Activated naive CD8-positive, alpha-beta T cell treated with anti-CD3 and anti-CD28 coated beads, Interleukin-2, amount 10 ng/mL, durations not matched to agents 7 days and 5 days (primary cell): ENCODE measurements at regions not wholly inside any gene's neighbourhood (a gene's known extent, or its start where the extent isn't known, plus 50 kb on each side); places are given as distances from the start of the nearest gene placed in this dataset.
A peak's percentile ranks its signal among the peaks of the same experiment; 100 is the strongest.
"Not testable (repeated sequence)": the region's sequence is repeated elsewhere in the genome, so short reads cannot be mapped to it uniquely, and the experiment has no call there.

ENCODE experiments used
- ATAC-seq: fragments of 150-1000 bp; cut with Tn5 transposase; one replicate; pipeline ENCODE4 v1.10.0; 2021; ENCODE audit warnings: low read depth, moderate library complexity
- POLR2A ChIA-PET: fragments of 350-600 bp; sonication (Branson Sonifier 250); formaldehyde crosslinking; loops from one replicate; lab custom pipeline; 2021; ENCODE audit warnings: antibody characterized with exemption; lab: Charles Lee
- DNase-seq: peaks from one replicate; pipeline ENCODE4 v3.0.0; 2021
- H3K27ac Mint-ChIP-seq: one replicate; pipeline ENCODE4 v1.8.0; 2022; ENCODE audit warnings: mild to moderate bottlenecking, mixed read lengths
- H3K27me3 Mint-ChIP-seq: one replicate; pipeline ENCODE4 v1.8.0; 2022; ENCODE audit warnings: mild to moderate bottlenecking, moderate library complexity, mixed read lengths
- H3K36me3 Mint-ChIP-seq: one replicate; pipeline ENCODE4 v1.8.0; 2021; ENCODE audit warnings: mild to moderate bottlenecking, mixed read lengths
- H3K4me1 Mint-ChIP-seq: one replicate; pipeline ENCODE4 v1.8.0; 2021; ENCODE audit warnings: mixed read lengths
- H3K4me3 Mint-ChIP-seq: one replicate; pipeline ENCODE4 v1.8.0; 2022; ENCODE audit warnings: mild to moderate bottlenecking, moderate library complexity, mixed read lengths
- H3K9me3 Mint-ChIP-seq: one replicate; pipeline ENCODE4 v1.8.0; 2021; ENCODE audit warnings: mixed read lengths

DNA sequence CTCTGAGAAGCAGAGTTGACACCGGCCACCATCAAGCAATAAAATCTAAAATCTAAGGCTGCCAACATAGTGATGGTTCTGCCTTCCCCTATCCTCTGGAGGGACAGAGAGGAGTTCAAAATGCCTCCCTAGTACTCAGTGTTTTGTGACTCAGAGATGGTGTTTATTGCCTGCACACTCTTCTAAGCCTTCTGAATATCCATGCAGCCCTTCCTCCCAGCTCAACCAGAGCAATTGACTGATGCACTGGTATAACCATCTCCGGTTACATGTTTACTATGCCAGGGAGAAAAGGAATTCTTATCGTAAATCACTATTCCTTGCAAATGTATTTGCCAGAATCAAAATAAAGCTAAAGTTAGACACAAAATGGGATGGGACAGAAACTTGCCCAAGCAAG lies 132.9 kb upstream of the RAB4A start:
- no peak overlapping the region for H3K27ac Mint-ChIP-seq
- DNase-seq (no peak), ATAC-seq (no peak)
- no peaks in the 10 kb centered on the region for H3K27me3 Mint-ChIP-seq
- peaks cover 20% of the 10 kb centered on the region for H3K9me3 Mint-ChIP-seq
- H3K36me3 Mint-ChIP-seq = peaks cover 20% of the 10 kb centered on the region
- peaks cover 25% of the 10 kb centered on the region for H3K4me1 Mint-ChIP-seq
- POLR2A ChIA-PET = interaction anchor here (1.2 kb wide), 1 partner anchor 9 kb away, joined by 3 read pairs; no protein-coding TSS in a partner anchor
- no peak overlapping the region for H3K4me3 Mint-ChIP-seq

DNA sequence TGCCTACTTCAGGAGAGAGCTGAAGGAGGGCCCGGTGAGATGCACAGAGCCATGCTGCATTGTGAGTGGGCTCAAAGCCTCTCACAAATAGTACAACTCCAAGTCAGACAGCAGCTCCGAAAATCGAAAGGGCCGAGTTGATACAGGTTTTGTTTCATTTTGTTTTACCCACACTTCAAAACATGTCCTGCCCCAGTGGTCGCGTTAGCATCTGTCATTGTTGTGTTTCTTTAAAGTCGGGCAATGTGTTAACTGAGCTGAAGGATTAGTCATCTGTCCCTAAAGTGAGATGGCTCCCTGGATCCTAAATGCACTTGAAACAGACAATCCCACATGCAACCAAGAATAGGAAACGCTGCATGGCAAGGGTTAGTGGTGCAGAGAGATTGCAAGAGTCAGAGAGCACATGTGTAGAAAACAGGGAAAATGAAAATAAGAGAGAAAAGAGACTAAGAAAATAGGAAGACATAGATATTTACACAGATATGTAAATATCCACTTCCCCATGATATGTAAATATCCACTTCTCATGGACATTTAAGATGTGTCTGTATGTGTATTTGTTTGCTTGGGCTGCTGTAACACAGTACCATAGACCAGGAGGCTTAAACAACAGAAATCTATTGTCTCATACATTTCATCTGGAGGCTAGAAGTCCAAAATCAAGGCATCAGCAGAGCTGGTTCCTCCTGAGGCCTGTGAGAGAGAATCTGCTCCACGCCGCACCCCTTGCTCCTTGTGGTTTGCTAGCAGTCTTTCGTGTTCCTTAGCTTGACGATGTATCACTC lies 131.4 kb upstream of the RAB4A start:
- POLR2A ChIA-PET = interaction anchor here (1.7 kb wide), 1 partner anchor 11 kb away, joined by 6 read pairs; no protein-coding TSS in a partner anchor
- Mint-ChIP-seq H3K4me3 (peak overlapping the region; percentile 69), H3K27ac (peak overlapping the region; percentile 72), H3K27me3 (no peaks in the 10 kb centered on the region), H3K36me3 (peaks cover 10% of the 10 kb centered on the region), H3K9me3 (peaks cover 14% of the 10 kb centered on the region), H3K4me1 (peaks cover 21% of the 10 kb centered on the region)
- no peak for DNase-seq
- ATAC-seq = peak; percentile 46

DNA sequence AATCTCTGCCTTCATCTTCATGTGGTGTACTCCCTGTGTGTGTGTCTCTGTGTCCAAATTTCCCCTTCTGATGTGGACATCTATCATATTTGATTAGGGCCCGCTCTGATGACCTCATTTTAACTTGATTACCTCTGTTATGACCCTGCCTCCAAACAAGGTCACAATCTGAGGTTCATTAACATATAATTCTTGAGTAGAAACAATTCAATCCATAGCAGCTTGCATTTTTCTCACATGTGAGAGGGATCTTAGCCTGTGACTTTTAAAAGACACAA lies 130.9 kb upstream of the RAB4A start:
- ATAC-seq (no peak), DNase-seq (no peak)
- Mint-ChIP-seq H3K4me3 (peak overlapping the region; percentile 22), H3K4me1 (peaks cover 21% of the 10 kb centered on the region), H3K9me3 (peaks cover 13% of the 10 kb centered on the region), H3K27me3 (no peaks in the 10 kb centered on the region), H3K27ac (peak overlapping the region; percentile 1), H3K36me3 (peaks cover 9% of the 10 kb centered on the region)
- POLR2A ChIA-PET = interaction anchor here (1.7 kb wide), 1 partner anchor 12 kb away, joined by 6 read pairs; no protein-coding TSS in a partner anchor

DNA sequence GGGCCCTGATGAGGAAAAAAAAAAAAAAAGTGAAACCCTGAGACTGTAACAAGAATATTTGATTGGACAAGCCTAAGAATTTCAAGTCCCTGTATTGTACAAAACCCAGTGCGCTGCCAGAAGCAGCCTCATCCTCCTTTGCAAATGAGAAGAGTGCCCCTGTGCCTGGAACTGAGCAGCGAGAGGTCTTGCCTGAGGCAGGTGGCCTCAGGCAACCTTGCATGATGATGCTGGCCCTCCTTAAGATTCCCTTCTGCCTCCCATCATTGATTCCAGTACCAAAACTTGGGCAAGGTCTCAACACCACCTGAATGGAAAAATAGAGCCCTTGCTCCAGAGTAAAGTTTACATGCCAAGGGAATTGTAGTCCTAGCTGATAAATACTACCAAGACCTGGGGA lies 129.6 kb upstream of the RAB4A start:
- H3K36me3 Mint-ChIP-seq = peaks cover 2% of the 10 kb centered on the region
- DNase-seq (no peak), ATAC-seq (no peak)
- H3K4me1 Mint-ChIP-seq = peaks cover 21% of the 10 kb centered on the region
- H3K27me3 Mint-ChIP-seq = no peaks in the 10 kb centered on the region
- no peak overlapping the region for H3K27ac Mint-ChIP-seq
- POLR2A ChIA-PET = no interaction called here
- peaks cover 3% of the 10 kb centered on the region for H3K9me3 Mint-ChIP-seq
- H3K4me3 Mint-ChIP-seq = no peak overlapping the region

DNA sequence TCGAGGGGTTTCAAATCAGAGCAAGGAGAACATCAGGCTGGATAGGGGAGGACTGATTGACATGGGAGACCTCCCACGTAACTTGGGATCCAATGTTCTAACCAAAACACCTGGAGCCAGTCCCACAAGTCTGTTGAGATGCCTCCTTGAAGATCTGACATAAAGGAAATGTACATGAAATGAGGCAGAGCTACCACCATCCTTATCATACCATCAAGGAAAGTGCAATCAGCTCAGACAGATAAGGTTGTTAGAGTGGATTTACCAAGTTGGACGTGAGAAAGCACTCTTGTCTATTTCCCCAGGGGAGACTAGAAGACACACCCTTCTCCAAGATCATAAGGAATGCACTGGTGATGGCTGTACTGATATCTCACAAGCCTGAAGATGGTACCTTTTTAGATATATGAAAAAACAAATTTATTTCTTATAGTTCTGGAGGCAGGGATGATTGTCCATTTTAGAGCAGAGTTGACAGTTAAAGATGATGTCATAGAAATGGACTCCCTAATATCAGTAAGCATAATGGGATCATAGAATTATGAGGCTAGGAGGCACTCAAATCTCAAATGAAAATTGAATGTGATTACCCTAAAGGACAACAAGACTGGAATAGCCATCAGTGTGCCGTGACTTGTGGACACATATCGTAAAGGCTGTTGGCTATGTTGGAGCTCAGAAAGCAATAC lies 129.1 kb upstream of the RAB4A start:
- POLR2A ChIA-PET = no interaction called here
- DNase-seq (no peak), ATAC-seq (no peak)
- peaks cover 1% of the 10 kb centered on the region for H3K9me3 Mint-ChIP-seq
- peaks cover 16% of the 10 kb centered on the region for H3K4me1 Mint-ChIP-seq
- no peak overlapping the region for H3K4me3 Mint-ChIP-seq
- H3K36me3 Mint-ChIP-seq = no peaks in the 10 kb centered on the region
- no peak overlapping the region for H3K27ac Mint-ChIP-seq
- no peaks in the 10 kb centered on the region for H3K27me3 Mint-ChIP-seq

DNA sequence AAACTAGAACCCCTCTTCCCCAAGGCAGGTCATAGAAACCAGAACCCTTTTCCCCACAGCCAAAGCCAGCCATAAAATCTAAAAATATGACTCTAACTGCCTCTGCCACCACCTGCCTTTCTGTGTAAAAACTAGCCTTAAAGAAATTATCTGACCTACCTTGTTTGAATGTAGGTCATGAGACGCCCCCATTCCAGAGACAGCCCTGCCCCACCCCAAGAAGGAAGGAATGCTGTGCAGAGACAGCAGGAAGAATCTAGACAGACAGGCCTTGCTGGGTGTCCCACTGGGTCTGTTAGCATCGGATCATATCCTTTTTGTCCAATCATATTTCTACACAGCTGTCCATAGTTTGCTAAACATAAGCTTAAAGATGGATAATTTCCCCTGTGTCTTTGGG lies 128.4 kb upstream of the RAB4A start:
- H3K4me1 Mint-ChIP-seq = peaks cover 10% of the 10 kb centered on the region
- H3K27ac Mint-ChIP-seq = no peak overlapping the region
- POLR2A ChIA-PET = no interaction called here

DNA sequence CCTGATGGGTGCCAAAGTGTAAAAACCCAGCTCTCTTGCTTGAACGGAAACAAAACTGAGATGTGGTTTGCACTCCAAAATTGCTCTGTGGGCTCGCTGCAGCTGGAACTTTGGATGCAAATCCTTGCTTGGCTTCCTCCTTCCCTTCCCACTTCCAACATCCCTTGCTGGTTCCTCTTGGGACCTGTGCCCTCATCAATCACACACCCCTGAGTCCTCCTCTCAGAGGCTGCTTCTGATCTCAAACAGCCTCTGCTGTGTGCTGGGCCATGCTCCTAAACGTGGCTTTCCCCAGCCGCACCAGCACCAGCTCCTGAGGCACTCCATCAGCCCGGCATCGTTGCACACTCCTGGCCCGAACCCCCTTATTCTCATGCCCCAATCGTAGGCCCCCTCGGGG lies 124.3 kb upstream of the RAB4A start:
- Mint-ChIP-seq H3K4me1 (no peaks in the 10 kb centered on the region), H3K36me3 (no peaks in the 10 kb centered on the region), H3K27me3 (no peaks in the 10 kb centered on the region), H3K27ac (no peak overlapping the region), H3K9me3 (peaks cover 1% of the 10 kb centered on the region), H3K4me3 (no peak overlapping the region)
- POLR2A ChIA-PET = no interaction called here
- ATAC-seq (no peak), DNase-seq (no peak)

More for the DNA sequence above, 128.4 kb upstream of the RAB4A start:
- Mint-ChIP-seq H3K9me3 (peaks cover 1% of the 10 kb centered on the region), H3K27me3 (no peaks in the 10 kb centered on the region), H3K36me3 (no peaks in the 10 kb centered on the region), H3K4me3 (no peak overlapping the region)
- DNase-seq = no peak
- no peak for ATAC-seq

DNA sequence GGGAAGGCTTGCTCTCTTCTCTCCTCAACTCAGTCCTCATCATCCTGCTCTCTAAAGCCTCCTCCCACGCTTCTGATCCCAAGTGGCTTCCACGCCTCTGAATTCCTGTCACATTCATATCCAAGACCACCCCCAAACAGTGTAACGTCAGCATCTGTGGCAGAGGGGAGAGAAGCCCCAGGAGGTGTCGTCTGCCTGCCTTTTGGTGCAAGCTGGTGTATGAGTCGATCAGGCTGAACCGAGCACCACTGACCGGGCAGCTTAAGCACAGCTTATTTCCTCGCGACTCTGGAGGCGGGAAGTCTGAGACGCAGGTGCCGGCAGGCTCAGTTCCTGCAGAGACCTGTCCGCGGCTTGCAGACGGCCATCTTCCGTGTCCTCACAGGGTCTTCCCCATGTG lies 123.8 kb upstream of the RAB4A start:
- POLR2A ChIA-PET = no interaction called here
- no peaks in the 10 kb centered on the region for H3K27me3 Mint-ChIP-seq
- H3K4me1 Mint-ChIP-seq = peaks cover 1% of the 10 kb centered on the region
- H3K4me3 Mint-ChIP-seq = no peak overlapping the region
- no peaks in the 10 kb centered on the region for H3K36me3 Mint-ChIP-seq
- no peak overlapping the region for H3K27ac Mint-ChIP-seq
- no peak for DNase-seq
- no peak for ATAC-seq
- peaks cover 1% of the 10 kb centered on the region for H3K9me3 Mint-ChIP-seq

DNA sequence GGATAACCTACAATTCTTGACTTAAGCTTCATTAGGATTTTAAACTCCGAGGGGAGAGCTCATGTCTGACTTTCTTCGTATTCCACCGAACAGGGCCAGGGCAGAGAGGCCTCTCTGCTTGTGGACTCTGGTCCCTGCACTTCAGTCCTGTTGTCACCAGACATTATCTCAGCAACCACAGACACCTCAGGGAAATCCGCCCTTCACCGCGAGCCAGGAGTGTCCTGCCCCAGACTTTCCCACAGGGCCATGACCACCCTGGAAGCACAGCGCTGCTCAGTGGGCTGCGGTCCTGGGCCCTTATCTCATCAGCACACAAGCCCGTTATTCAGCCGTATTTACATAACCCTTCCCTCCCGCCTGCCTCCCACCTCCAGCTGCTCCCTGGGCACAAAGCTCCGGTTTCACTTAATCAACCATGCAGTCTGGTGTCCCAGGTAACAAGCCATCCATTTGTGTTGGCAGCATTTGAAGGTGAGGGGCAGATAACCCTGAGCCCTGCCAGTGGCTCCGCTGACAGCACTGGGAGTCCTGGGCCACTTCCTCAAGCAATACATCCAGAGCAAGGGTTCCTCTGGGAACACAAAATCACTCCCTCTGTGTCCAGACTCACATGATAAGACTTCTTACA lies 122.8 kb upstream of the RAB4A start:
- ATAC-seq (no peak), DNase-seq (no peak)
- H3K36me3 Mint-ChIP-seq = no peaks in the 10 kb centered on the region
- peaks cover 1% of the 10 kb centered on the region for H3K4me1 Mint-ChIP-seq
- POLR2A ChIA-PET = no interaction called here
- peaks cover 1% of the 10 kb centered on the region for H3K9me3 Mint-ChIP-seq
- H3K4me3 Mint-ChIP-seq = no peak overlapping the region
- no peak overlapping the region for H3K27ac Mint-ChIP-seq
- no peaks in the 10 kb centered on the region for H3K27me3 Mint-ChIP-seq

DNA sequence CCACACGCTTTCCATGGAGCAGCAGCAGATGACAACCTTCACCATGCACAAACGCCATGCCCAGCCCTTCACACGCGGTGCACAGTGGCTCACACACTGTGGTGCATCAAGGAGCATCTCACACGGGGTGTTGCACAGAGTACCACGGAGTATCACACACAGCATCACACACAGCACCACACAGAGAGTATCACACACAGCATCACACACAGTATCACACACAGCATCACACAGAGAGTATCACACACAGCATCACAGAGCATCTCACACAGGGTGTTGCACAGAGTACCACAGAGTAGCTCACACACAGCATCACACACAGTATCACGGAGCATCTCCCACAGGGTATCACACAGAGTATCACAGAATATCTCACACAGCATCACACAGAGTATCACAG lies 122.2 kb upstream of the RAB4A start:
- Mint-ChIP-seq H3K27ac (no peak overlapping the region), H3K9me3 (no peaks in the 10 kb centered on the region), H3K4me3 (no peak overlapping the region), H3K27me3 (no peaks in the 10 kb centered on the region), H3K36me3 (no peaks in the 10 kb centered on the region), H3K4me1 (peaks cover 1% of the 10 kb centered on the region)
- ATAC-seq (no peak), DNase-seq (no peak)
- POLR2A ChIA-PET = no interaction called here

DNA sequence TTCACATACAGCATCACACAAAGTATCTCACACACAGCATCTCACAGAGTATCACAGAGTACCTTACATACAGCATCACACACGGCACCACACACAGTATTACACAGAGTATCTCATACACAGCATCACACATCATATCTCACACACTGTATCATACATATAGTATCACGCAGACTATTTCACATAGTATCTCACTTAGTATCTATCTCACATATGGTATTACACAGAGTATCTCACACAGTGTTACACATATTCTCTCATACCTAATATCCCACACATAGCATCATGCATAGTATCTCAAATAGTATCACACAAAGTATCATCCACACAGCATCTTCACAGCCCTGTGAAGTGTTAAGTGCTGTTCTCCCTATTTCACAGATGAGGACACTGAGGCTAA lies 121.5 kb upstream of the RAB4A start:
- Mint-ChIP-seq H3K36me3 (no peaks in the 10 kb centered on the region), H3K27me3 (no peaks in the 10 kb centered on the region), H3K4me3 (no peak overlapping the region), H3K9me3 (no peaks in the 10 kb centered on the region), H3K27ac (no peak overlapping the region), H3K4me1 (peaks cover 4% of the 10 kb centered on the region)
- ATAC-seq = no peak
- POLR2A ChIA-PET = no interaction called here
- DNase-seq = no peak

DNA sequence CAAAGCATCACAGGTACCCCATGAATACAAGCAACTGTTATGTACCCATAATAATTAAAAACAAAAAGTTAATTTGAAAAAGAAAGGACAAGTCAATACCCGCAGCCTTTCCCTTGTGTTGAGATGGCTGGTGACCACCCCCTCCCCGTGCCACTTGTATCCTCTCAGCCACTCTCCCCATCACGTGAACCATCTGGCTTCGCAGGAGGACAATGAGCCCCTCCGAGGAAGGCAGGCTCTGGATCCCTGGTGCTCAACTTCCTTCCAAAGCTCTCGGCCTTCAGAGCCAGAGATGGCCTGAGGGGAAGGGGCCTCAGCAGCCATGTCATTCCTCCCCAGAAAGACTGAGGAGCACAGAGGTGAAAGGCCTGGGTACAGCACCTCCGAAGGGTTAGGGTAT lies 120.4 kb upstream of the RAB4A start:
- H3K4me1 Mint-ChIP-seq = peaks cover 14% of the 10 kb centered on the region
- H3K36me3 Mint-ChIP-seq = peaks cover 2% of the 10 kb centered on the region
- no peak for DNase-seq
- no peak for ATAC-seq
- POLR2A ChIA-PET = no interaction called here
- no peak overlapping the region for H3K27ac Mint-ChIP-seq
- H3K27me3 Mint-ChIP-seq = no peaks in the 10 kb centered on the region
- H3K9me3 Mint-ChIP-seq = no peaks in the 10 kb centered on the region
- H3K4me3 Mint-ChIP-seq = no peak overlapping the region

DNA sequence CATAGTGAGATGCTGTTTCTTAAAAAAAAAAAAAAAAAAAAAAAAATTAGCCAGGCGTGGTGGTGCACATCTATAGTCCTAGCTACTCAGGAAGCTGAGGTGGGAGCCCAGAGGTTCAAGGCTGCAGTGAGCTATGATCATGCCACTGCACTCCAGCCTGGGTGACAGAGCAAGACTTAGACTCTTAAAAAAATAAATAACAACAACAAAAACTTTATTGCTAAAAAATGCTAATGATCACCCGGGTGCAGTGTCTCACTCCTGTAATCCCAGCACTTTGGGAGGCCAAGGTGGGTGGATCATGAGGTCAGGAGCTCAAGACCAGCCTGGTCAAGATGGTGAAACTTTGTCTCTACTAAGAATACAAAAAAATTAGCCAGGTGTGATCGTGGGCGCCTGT lies 119.5 kb upstream of the RAB4A start:
- peaks cover 18% of the 10 kb centered on the region for H3K4me1 Mint-ChIP-seq
- POLR2A ChIA-PET, H3K27ac Mint-ChIP-seq, DNase-seq, ATAC-seq, H3K27me3 Mint-ChIP-seq, H3K4me3 Mint-ChIP-seq, H3K36me3 Mint-ChIP-seq, H3K9me3 Mint-ChIP-seq: not testable (repeated sequence)

DNA sequence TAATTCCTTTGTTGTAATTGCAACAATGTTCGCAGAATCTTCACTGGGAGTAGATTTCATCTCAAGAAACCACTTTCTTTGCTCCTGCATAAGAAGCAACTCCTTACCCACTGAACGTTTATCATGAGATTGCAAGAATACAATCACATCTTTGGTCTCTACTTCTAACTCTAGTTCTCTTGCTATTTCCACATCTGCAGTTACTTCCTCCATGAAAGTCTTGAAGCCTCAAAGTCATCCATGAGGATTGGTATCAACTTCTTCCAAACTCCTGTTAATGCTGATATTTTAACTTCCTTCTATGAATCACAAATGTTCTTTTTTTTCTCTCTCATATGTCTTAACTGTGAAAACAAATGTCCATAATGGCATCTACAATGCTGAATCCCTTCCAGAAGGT lies 118.6 kb upstream of the RAB4A start:
- POLR2A ChIA-PET = no interaction called here
- Mint-ChIP-seq H3K36me3 (peaks cover 2% of the 10 kb centered on the region), H3K9me3 (no peaks in the 10 kb centered on the region), H3K4me3 (no peak overlapping the region), H3K27ac (no peak overlapping the region), H3K27me3 (no peaks in the 10 kb centered on the region), H3K4me1 (peaks cover 18% of the 10 kb centered on the region)
- DNase-seq (no peak), ATAC-seq (no peak)
